Right kidney (tissue), 1 donor: ENCODE measurements at regions not wholly inside any gene's neighbourhood (a gene's known extent, or its start where the extent isn't known, plus 50 kb on each side); places are given as distances from the start of the nearest gene placed in this dataset.
A peak's percentile ranks its signal among the peaks of the same experiment; 100 is the strongest.
"Not testable (repeated sequence)": the region's sequence is repeated elsewhere in the genome, so short reads cannot be mapped to it uniquely, and the experiment has no call there.

Experiments used
- DNase-seq: peaks from one replicate; pipeline ENCODE4 v3.0.0-alpha.2; 2016

DNA sequence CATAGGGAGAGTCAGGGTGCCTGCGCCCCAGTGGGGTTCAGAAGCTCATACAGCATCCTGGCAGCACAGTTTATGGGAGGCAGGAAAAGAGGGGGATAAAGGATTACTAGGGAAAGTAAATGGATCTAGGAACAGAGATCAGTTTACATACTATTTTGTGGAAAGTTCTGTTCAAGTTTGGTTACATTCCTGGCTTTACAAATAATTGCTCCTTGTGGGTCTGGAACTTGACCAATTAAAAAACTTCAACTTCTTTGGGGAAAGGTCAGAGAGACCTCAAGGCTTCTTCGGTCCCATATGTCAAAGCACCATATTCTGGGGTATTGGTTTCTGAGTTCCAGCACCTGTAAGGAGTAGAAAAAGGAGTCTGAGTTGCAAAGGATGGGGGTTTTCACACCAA is 64.1 kb downstream of the ZDHHC19 start:
- DNase-seq = no peak

DNA sequence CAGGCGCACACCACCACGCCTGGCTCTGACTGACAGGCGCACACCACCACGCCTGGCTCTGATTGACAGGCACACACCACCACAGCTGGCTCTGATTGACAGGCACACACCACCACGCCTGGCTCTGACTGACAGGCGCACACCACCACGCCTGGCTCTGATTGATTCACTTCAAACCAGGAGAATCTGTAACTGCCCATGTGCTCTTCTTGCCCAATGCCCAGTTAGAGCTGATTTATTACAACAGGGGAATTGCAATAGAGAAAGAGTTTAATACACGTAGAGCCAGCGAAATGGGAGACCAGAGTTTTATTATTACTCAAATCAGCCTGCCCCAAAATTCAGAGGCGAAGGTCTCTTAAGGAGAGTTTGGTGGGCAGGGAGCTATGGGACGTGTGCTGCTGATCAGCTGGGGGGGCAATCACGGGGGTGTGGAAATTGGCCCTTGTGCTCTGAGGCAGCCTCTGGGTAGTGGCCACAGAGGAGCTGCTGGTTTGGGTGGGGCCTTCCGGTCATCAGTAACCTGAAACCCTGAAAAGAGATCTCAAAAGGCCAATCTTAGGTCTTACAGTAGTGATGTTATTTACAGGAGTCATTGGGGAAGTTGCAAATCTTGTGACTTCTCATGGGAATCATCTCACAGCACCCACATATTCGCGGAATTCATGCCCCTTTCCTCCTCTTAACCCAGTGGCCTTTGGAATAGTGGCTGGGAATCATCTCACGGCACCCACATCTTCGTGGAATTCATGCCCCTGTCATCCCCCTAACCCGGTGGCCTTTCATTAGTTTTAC is 63.8 kb upstream of the TFRC start:
- DNase-seq = no peak

DNA sequence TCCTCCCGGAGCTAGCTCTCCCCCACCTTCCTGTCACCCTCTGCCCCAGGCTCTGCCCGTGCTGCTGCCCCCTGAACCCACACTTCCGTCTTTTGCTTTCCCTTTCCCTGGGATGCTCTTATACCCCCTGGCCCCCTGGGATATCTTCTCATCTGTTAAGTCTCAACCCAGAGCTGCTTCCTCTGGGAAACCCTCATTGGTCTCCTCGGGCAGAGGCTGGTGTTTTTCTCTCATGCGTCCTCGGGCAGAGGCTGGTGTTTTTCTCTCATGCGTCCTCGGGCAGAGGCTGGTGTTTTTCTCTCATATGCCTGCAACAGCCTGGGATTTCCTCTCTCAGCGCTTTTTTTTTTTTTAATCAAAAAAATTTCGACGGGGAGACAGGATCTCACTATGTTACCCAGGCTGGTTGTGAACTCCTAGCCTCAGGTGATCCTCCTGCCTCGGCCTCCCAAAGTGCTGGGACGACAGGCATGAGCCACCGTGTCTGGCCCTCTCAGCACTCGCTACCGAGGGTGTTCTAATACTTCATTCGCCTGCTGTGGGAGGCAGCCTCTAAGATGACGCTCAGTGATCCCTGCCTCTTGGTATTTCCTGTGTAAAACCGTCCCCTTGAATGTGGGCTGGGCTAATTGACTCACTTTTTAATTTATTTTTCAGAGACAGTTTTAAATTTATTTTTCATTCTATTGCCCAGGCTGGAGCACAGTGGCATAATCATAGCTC is 62.7 kb upstream of the TFRC start:
- DNase-seq = no peak

GRCh38 chr3:196143708-196144382 is 62.0 kb upstream of the TFRC start:
- no peak for DNase-seq

- DNase-seq = no peak
Measured at GRCh38 chr3:196142202-196142956, 60.5 kb upstream of the TFRC start.

- no peak for DNase-seq
Measured at GRCh38 chr3:196141866-196142201, 59.9 kb upstream of the TFRC start.

GRCh38 chr3:196141052-196141865 is 59.4 kb upstream of the TFRC start:
- DNase-seq = no peak

GRCh38 chr3:196140224-196140623 is 58.3 kb upstream of the TFRC start:
- DNase-seq = no peak

- DNase-seq = no peak
Measured at GRCh38 chr3:196139281-196139680, 57.4 kb upstream of the TFRC start.

- DNase-seq = no peak
Measured at GRCh38 chr3:196138482-196139254, 56.8 kb upstream of the TFRC start.

GRCh38 chr3:196136640-196136989 is 54.7 kb upstream of the TFRC start:
- DNase-seq = not testable (repeated sequence)

GRCh38 chr3:196135693-196136639 is 54.1 kb upstream of the TFRC start:
- peak; percentile 26 for DNase-seq

GRCh38 chr3:196134691-196135090 is 52.8 kb upstream of the TFRC start:
- no peak for DNase-seq

GRCh38 chr3:196133869-196134268 is 52.0 kb upstream of the TFRC start:
- DNase-seq = not testable (repeated sequence)

DNA sequence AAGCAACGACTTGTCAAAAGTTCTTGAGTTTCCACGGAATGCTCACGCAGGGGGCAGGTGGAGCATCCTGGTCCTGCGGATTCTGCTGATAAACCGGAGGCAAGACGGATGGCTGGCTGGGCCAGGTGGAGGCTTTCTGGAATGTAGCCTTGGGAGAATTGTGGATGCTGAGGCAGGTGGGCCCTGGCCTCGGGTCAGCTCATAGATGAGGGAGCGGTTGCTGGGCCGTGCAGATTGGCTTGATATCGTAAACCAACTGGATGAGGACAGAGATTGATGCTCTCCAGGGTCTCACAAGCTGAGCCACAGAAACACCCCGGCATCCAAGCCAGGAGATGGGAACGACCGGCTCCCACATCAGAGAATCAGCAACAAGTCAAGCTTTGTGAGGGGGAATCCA is 50.0 kb upstream of the TFRC start:
- no peak for DNase-seq
